ENCODE measurements at regions not wholly inside any gene's neighbourhood (a gene's known extent, or its start where the extent isn't known, plus 50 kb on each side); places are given as distances from the start of the nearest gene placed in this dataset.

- H3K4me2 ChIP-seq (ENCODE audit: low read length): no peak overlapping the region
- H3K79me2 ChIP-seq (ENCODE audit: insufficient read depth, low read depth, low read length): no peaks in the 10 kb centered on the region
- no peak for TF ChIP-seq CTCF (conservative IDR thresholded peaks at IDR 0.05; ENCODE audit: low read length)
- TF ChIP-seq EZH2phosphoT487 (IDR thresholded peaks at IDR 0.05; ENCODE audit: borderline replicate concordance, low read depth, low read length): no peak
- no peak overlapping the region for H3K4me3 ChIP-seq (ENCODE audit: low read depth, low read length, poor library complexity, severe bottlenecking)
- H3K9me2 ChIP-seq (ENCODE audit: insufficient read depth, low read length): no peaks in the 10 kb centered on the region
- no peaks in the 10 kb centered on the region for H4K20me1 ChIP-seq (ENCODE audit: insufficient read depth, low read length)
- POLR2A ChIA-PET: interaction anchor here (0.5 kb wide), 1 partner anchor 85 kb away, joined by 5 read pairs; no protein-coding TSS in a partner anchor
- BruUV-seq (replicated peaks): no TSS peak
- no peaks in the 10 kb centered on the region for H3K9me3 ChIP-seq (ENCODE audit: low read length)
- intact Hi-C loops (cut with micrococcal nuclease; ENCODE audit: unreplicated experiment): no loop called here
- DNase-seq (ENCODE audit: low spot score): no peak
- CTCF ChIA-PET (ENCODE audit: unreplicated experiment): no interaction called here
- H3K4me1 ChIP-seq (ENCODE audit: insufficient read depth, low read length, poor library complexity, severe bottlenecking): no peaks in the 10 kb centered on the region
- no peak overlapping the region for H2AFZ ChIP-seq (ENCODE audit: low read length)
- H3K27ac ChIP-seq (ENCODE audit: low read depth, low read length, poor library complexity, severe bottlenecking): no peak overlapping the region
- no peaks in the 10 kb centered on the region for H3K36me3 ChIP-seq (ENCODE audit: insufficient read depth, low read length)
These were observed 1132.6 kb downstream of the MAT2B start for GRCh38 chr5:164637931-164638521.

GRCh38 chr5:164649266-164649665, 1143.8 kb downstream of the MAT2B start:
- no peaks in the 10 kb centered on the region for H3K79me2 ChIP-seq (ENCODE audit: insufficient read depth, low read depth, low read length)
- H2AFZ ChIP-seq (ENCODE audit: low read length): no peak overlapping the region
- H4K20me1 ChIP-seq (ENCODE audit: insufficient read depth, low read length): no peaks in the 10 kb centered on the region
- no peak overlapping the region for H3K4me2 ChIP-seq (ENCODE audit: low read length)
- H3K9me3 ChIP-seq (ENCODE audit: low read length): no peaks in the 10 kb centered on the region
- ChIA-PET CTCF (ENCODE audit: unreplicated experiment) (no interaction called here), POLR2A (no interaction called here)
- TF ChIP-seq EZH2phosphoT487 (IDR thresholded peaks at IDR 0.05; ENCODE audit: borderline replicate concordance, low read depth, low read length) (no peak), CTCF (conservative IDR thresholded peaks at IDR 0.05; ENCODE audit: low read length) (no peak)
- H3K4me3 ChIP-seq (ENCODE audit: low read depth, low read length, poor library complexity, severe bottlenecking): no peak overlapping the region
- no peaks in the 10 kb centered on the region for H3K36me3 ChIP-seq (ENCODE audit: insufficient read depth, low read length)
- BruUV-seq (replicated peaks): no TSS peak
- no peak for DNase-seq (ENCODE audit: low spot score)
- no peaks in the 10 kb centered on the region for H3K4me1 ChIP-seq (ENCODE audit: insufficient read depth, low read length, poor library complexity, severe bottlenecking)
- H3K27ac ChIP-seq (ENCODE audit: low read depth, low read length, poor library complexity, severe bottlenecking): no peak overlapping the region
- intact Hi-C loops (cut with micrococcal nuclease; ENCODE audit: unreplicated experiment): no loop called here
- no peaks in the 10 kb centered on the region for H3K9me2 ChIP-seq (ENCODE audit: insufficient read depth, low read length)

GRCh38 chr5:164650427-164650826, 1145.0 kb downstream of the MAT2B start:
- CTCF ChIA-PET (ENCODE audit: unreplicated experiment): no interaction called here

More at GRCh38 chr5:164650427-164650826, 1145.0 kb downstream of the MAT2B start:
- H3K4me2 ChIP-seq (ENCODE audit: low read length): no peak overlapping the region
- no peaks in the 10 kb centered on the region for H3K9me3 ChIP-seq (ENCODE audit: low read length)
- no peak for DNase-seq (ENCODE audit: low spot score)
- no peaks in the 10 kb centered on the region for H3K4me1 ChIP-seq (ENCODE audit: insufficient read depth, low read length, poor library complexity, severe bottlenecking)
- no peak for TF ChIP-seq EZH2phosphoT487 (IDR thresholded peaks at IDR 0.05; ENCODE audit: borderline replicate concordance, low read depth, low read length)
- no peak for TF ChIP-seq CTCF (conservative IDR thresholded peaks at IDR 0.05; ENCODE audit: low read length)
- no peak overlapping the region for H2AFZ ChIP-seq (ENCODE audit: low read length)
- no TSS peak for BruUV-seq (replicated peaks)
- H3K4me3 ChIP-seq (ENCODE audit: low read depth, low read length, poor library complexity, severe bottlenecking): no peak overlapping the region
- intact Hi-C loops (cut with micrococcal nuclease; ENCODE audit: unreplicated experiment): no loop called here
- POLR2A ChIA-PET: no interaction called here
- no peaks in the 10 kb centered on the region for H3K36me3 ChIP-seq (ENCODE audit: insufficient read depth, low read length)
- no peaks in the 10 kb centered on the region for H4K20me1 ChIP-seq (ENCODE audit: insufficient read depth, low read length)
- no peaks in the 10 kb centered on the region for H3K79me2 ChIP-seq (ENCODE audit: insufficient read depth, low read depth, low read length)
- no peak overlapping the region for H3K27ac ChIP-seq (ENCODE audit: low read depth, low read length, poor library complexity, severe bottlenecking)
- H3K9me2 ChIP-seq (ENCODE audit: insufficient read depth, low read length): no peaks in the 10 kb centered on the region
